PC-9 (cell line): ENCODE measurements at regions not wholly inside any gene's neighbourhood (a gene's known extent, or its start where the extent isn't known, plus 50 kb on each side); places are given as distances from the start of the nearest gene placed in this dataset.

Experiments
- BruUV-seq: library from RNA; stranded (reverse); fragments of 400-500 nt; replicated peaks from 2 replicates; lab custom pipeline; 2021; lab: Mats Ljungman, UMichigan
- CTCF ChIA-PET: fragments of 300-600 bp; sonication (Branson Sonifier 250); formaldehyde crosslinking; loops from one replicate; lab custom pipeline; 2022; ENCODE audit warnings: antibody characterized with exemption; lab: Charles Lee
- POLR2A ChIA-PET: fragments of 300-600 bp; sonication (Branson Sonifier 250); formaldehyde crosslinking; loops from one replicate; lab custom pipeline; 2022; ENCODE audit warnings: antibody characterized with exemption; ENCODE audit not compliant: unreplicated experiment; lab: Charles Lee
- DNase-seq, 2 experiments: peaks; one replicate each; pipeline versions ENCODE4 v3.0.0 to v3.0.0-alpha.2; 2015 to 2022; ENCODE audit warnings: mixed read lengths in 1 of 2
- H2AFZ ChIP-seq: fragments of 200-600 bp; sonication (generic); 2 replicates; pipeline ENCODE4 v1.8.1; 2017; ENCODE audit warnings: antibody characterized with exemption
- H3F3A ChIP-seq: fragments of 200-600 bp; sonication (generic); 2 replicates; pipeline ENCODE4 v1.8.1; 2017; ENCODE audit warnings: antibody characterized with exemption, mild to moderate bottlenecking, low read depth; ENCODE audit not compliant: insufficient read depth
- H3K27ac ChIP-seq: fragments of 200-600 bp; sonication (generic); 2 replicates; pipeline ENCODE4 v1.6.1; 2016; ENCODE audit warnings: mixed run types
- H3K27me3 ChIP-seq: fragments of 200-600 bp; sonication (generic); 2 replicates; pipeline ENCODE4 v1.6.1; 2016; ENCODE audit warnings: low read depth, mixed run types; ENCODE audit not compliant: insufficient read depth
- H3K36me3 ChIP-seq: fragments of 200-600 bp; sonication (generic); 2 replicates; pipeline ENCODE4 v1.6.1; 2016; ENCODE audit warnings: low read depth, mixed run types
- H3K4me1 ChIP-seq: fragments of 200-600 bp; sonication (generic); replicated peaks from 2 replicates; pipeline ENCODE4 v1.6.1; 2016; ENCODE audit warnings: mixed run types; ENCODE audit not compliant: insufficient read depth
- H3K4me2 ChIP-seq: fragments of 200-600 bp; sonication (generic); 2 replicates; pipeline ENCODE4 v1.6.1; 2017; ENCODE audit warnings: mixed run types
- H3K4me3 ChIP-seq: fragments of 200-600 bp; sonication (generic); 2 replicates; pipeline ENCODE4 v1.6.1; 2016; ENCODE audit warnings: mixed run types
- H3K79me2 ChIP-seq: fragments of 200-600 bp; sonication (generic); 2 replicates; pipeline ENCODE4 v1.6.1; 2017; ENCODE audit warnings: low read depth, mixed run types
- H3K9me2 ChIP-seq: fragments of 200-600 bp; sonication (generic); 2 replicates; pipeline ENCODE4 v1.8.1; 2017; ENCODE audit warnings: mild to moderate bottlenecking; ENCODE audit not compliant: insufficient read depth
- H3K9me3 ChIP-seq: fragments of 200-600 bp; sonication (generic); 2 replicates; pipeline ENCODE4 v1.8.1; 2016; ENCODE audit warnings: low read depth; ENCODE audit not compliant: insufficient read depth
- H4K20me1 ChIP-seq: fragments of 200-600 bp; sonication (generic); 2 replicates; pipeline ENCODE4 v1.8.1; 2017; ENCODE audit not compliant: insufficient read depth
- EZH2 ChIP-seq: fragments of 200-600 bp; sonication (generic); IDR thresholded peaks from 2 replicates; pipeline ENCODE4 v1.8.0; 2017; ENCODE audit warnings: antibody characterized with exemption, low read depth
- intact Hi-C: fragments of 100-400 bp; cut with micrococcal nuclease; formaldehyde crosslinking; loops from one replicate; pipeline ENCODE4 v1.10.0; 2022; ENCODE audit not compliant: unreplicated experiment
- TF ChIP-seq, protein P1 (sequence below): fragments of 200-600 bp; sonication (generic); conservative IDR thresholded peaks from 2 replicates; pipeline ENCODE4 v1.6.1; 2017; ENCODE audit warnings: mixed run types, antibody characterized with exemption, mild to moderate bottlenecking, moderate library complexity

DNA sequence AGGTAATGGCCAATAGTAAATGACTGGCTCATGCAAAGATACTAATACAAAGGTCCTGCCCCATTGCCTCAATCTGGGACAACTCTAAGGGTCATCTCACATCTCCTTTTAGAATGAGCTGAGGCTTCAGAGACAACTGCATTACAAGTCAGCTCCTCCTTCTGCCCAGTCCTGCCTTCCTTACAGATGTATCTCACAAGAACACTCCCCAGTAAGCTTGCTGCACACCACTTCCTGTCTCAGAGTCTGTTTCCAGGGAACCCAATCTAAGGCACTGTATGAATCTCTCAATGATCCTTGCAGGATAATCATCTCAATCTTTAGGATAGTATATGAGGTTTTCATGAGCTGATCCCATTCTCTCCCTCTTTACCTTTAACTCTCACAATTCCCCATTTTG, 57.8 kb upstream of the ZDHHC17 start:
- Histone ChIP-seq H3K36me3 (no peaks in the 10 kb centered on the region), H4K20me1 (no peaks in the 10 kb centered on the region), H3K9me3 (no peaks in the 10 kb centered on the region), H3K4me2 (no peak overlapping the region), H3K4me3 (no peak overlapping the region), H3K27me3 (no peaks in the 10 kb centered on the region), H3K9me2 (0 out of 2 replicates have a peak, but pooled peaks cover 3% of the 10 kb centered on the region), H3K27ac (no peak overlapping the region), H3F3A (no peaks in the 10 kb centered on the region), H3K4me1 (no peaks in the 10 kb centered on the region), H2AFZ (no peak overlapping the region), H3K79me2 (no peaks in the 10 kb centered on the region)
- TF ChIP-seq EZH2: no peak
- TF ChIP-seq, protein P1, sequence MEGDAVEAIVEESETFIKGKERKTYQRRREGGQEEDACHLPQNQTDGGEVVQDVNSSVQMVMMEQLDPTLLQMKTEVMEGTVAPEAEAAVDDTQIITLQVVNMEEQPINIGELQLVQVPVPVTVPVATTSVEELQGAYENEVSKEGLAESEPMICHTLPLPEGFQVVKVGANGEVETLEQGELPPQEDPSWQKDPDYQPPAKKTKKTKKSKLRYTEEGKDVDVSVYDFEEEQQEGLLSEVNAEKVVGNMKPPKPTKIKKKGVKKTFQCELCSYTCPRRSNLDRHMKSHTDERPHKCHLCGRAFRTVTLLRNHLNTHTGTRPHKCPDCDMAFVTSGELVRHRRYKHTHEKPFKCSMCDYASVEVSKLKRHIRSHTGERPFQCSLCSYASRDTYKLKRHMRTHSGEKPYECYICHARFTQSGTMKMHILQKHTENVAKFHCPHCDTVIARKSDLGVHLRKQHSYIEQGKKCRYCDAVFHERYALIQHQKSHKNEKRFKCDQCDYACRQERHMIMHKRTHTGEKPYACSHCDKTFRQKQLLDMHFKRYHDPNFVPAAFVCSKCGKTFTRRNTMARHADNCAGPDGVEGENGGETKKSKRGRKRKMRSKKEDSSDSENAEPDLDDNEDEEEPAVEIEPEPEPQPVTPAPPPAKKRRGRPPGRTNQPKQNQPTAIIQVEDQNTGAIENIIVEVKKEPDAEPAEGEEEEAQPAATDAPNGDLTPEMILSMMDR: no peak
- BruUV-seq: no TSS peak
- POLR2A ChIA-PET: no interaction called here
- DNase-seq: no peak
- intact Hi-C loops: no loop called here
- CTCF ChIA-PET: no interaction called here

DNA sequence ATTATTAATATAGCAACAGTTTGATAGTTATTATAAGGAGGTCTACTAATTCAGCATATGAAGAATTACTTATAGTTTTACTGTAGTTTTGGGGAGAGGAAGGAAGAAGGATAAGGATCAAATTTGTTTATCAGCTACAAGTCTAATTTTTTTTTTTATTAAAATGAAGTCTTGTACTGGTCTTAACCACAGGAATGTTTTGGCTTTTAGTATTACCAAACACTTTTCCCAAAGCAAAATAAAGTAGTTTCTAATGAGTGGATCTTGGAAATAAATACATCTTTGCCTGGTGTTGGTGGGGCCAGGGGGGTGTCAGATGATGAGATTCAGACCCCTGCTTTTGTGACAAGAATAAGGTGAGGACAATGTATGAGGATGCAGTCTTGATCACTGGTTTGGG, 57.2 kb upstream of the ZDHHC17 start:
- no peaks in the 10 kb centered on the region for H4K20me1 ChIP-seq
- POLR2A ChIA-PET: no interaction called here
- no peaks in the 10 kb centered on the region for H3K27me3 ChIP-seq
- H3K9me2 ChIP-seq: 0 out of 2 replicates have a peak, but pooled peaks cover 3% of the 10 kb centered on the region
- CTCF ChIA-PET: no interaction called here
- TF ChIP-seq, protein P1: no peak
- no peaks in the 10 kb centered on the region for H3K4me1 ChIP-seq
- H3K79me2 ChIP-seq: no peaks in the 10 kb centered on the region
- no peak overlapping the region for H2AFZ ChIP-seq
- no peaks in the 10 kb centered on the region for H3F3A ChIP-seq
- no TSS peak for BruUV-seq
- no peaks in the 10 kb centered on the region for H3K9me3 ChIP-seq
- H3K4me2 ChIP-seq: no peak overlapping the region
- H3K27ac ChIP-seq: no peak overlapping the region
- H3K36me3 ChIP-seq: no peaks in the 10 kb centered on the region
- no peak for DNase-seq
- H3K4me3 ChIP-seq: no peak overlapping the region
- intact Hi-C loops: no loop called here

DNA sequence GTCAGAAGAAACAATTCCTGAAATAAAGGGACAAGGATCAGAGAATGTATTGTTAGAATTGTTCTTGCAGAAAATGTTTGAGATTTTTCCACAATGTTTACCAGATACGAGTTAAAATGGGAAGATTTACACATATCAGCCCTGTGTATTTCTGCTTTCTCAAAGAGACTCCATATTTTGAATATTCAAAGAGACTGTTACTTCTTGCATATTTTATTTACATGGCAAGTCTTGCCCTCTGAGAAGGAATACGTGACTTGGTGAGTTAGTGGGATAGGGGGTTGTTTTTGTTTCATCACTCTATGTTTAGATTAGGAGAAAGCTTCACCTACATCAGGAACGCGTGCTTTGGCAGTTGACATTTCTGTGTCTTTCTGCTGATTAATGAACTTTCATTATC, 56.1 kb upstream of the ZDHHC17 start:
- BruUV-seq: no TSS peak
- no peaks in the 10 kb centered on the region for H3K79me2 ChIP-seq
- no peak overlapping the region for H3K4me3 ChIP-seq
- ChIA-PET POLR2A (no interaction called here), CTCF (interaction anchor here (0.6 kb wide), 1 partner anchor 1418 kb away, joined by 3 read pairs; no protein-coding TSS in a partner anchor)
- H4K20me1 ChIP-seq: no peaks in the 10 kb centered on the region
- no peaks in the 10 kb centered on the region for H3K27me3 ChIP-seq
- no peaks in the 10 kb centered on the region for H3K4me1 ChIP-seq
- no peaks in the 10 kb centered on the region for H3K36me3 ChIP-seq
- H3K9me2 ChIP-seq: no peaks in the 10 kb centered on the region
- H3F3A ChIP-seq: no peaks in the 10 kb centered on the region
- TF ChIP-seq EZH2: no peak
- TF ChIP-seq, protein P1: no peak
- no peak for DNase-seq
- no peak overlapping the region for H2AFZ ChIP-seq
- no peak overlapping the region for H3K27ac ChIP-seq
- H3K9me3 ChIP-seq: no peaks in the 10 kb centered on the region
- intact Hi-C loops: no loop called here
- no peak overlapping the region for H3K4me2 ChIP-seq
